GM19043 (cell line): ENCODE measurements at regions not wholly inside any gene's neighbourhood (a gene's known extent, or its start where the extent isn't known, plus 50 kb on each side); places are given as distances from the start of the nearest gene placed in this dataset.

Experiments used
- ATAC-seq: cut with Tn5 transposase; IDR thresholded peaks from one replicate; pipeline ENCODE4 v1.9.1; 2021; ENCODE audit warnings: low read depth; ENCODE audit not compliant: unreplicated experiment

DNA sequence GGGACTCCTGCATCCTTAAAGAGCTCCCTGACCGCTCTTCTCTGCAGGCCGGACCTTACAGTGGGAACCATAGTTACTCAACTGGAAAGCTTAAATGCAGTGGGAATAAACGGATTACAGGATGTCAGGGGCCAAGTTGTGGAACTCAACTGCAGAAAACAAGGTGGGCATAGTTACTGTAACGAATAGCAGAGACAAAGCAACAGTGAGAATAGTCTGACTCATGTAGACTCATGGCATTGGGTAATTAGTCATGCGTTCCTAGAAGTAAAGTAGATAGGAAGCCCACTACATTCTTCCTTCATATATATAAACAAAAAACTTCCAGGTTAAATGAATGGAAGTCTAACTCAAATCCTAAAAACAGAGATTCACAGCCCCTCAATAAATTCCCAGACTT, 95.5 kb upstream of the CHRNA7 start:
- no peak for ATAC-seq

DNA sequence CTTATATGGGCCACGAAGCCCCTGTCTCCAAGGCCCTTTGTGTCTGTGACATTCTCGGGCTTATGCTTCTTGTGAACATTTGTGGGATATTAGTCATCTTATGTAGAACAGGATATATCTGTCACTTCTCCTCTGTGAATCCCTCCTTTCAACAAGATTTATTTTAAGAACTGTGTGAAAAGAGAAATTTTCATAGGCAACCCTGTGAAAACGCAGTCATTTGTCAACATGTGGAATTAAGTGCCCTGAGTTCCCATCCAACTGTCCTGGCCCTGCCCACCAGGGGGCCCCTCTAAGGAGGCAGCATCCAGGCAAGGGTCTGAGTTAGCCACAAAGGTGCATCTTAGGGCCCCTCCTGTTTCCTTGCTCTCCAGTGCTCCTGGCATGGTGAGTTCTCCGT, 76.8 kb upstream of the CHRNA7 start:
- no peak for ATAC-seq

DNA sequence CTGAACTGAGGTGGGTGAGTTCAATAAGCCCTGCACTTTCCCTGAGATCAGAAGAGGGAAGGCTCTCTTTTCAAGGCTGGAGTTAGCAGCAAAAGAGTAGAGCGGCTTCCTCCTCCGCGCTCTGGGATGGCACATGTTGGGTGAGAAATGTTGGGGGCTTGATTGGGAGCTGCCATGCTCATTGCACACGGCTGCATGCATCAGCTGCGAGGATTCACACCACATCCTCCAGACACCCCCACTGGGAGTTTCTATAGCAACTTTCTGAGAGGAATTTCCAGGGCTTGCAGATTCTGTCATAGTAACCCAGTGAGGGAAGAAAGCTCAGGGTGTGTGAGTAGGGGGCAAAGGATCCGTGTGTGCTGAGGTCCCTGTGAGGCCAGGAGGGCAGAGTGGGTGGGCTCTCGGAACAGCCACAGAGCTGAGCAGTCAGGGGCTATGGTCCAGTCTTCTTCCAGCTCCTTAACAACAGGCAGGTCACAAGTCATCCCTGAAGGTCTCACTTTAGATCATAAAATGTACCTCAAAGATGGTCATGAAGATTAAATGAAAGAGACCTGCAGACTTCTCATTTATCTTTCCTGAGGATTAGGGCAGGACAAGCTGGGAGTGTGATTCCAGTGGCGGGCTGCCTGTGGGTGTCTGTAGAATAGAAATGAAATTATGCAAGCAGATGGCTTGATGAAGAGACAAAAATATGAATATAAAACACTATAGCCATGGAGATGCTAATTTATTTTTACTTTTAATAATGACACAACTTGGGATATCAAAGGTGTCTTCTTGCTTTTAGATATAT, 75.7 kb upstream of the CHRNA7 start:
- no peak for ATAC-seq

DNA sequence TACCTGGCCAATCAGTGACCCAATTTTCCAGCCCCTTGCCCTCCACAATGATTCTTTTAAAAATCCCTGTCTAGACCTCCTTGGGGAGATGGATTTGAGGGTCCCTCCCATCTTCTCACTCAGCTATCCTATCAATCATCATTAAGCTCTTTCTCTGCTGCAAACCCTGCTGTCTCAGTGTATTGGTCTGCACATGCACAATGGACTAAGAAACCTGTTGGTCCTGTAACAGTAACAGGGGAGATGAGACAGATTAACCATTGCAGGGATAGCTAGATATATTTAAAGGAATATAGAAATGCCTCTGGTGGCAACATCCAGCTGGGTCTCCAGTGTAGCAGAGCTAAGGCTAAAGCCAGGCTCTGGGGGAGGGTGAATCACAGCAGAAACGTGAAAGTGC, 74.6 kb upstream of the CHRNA7 start:
- ATAC-seq, result no peak

DNA sequence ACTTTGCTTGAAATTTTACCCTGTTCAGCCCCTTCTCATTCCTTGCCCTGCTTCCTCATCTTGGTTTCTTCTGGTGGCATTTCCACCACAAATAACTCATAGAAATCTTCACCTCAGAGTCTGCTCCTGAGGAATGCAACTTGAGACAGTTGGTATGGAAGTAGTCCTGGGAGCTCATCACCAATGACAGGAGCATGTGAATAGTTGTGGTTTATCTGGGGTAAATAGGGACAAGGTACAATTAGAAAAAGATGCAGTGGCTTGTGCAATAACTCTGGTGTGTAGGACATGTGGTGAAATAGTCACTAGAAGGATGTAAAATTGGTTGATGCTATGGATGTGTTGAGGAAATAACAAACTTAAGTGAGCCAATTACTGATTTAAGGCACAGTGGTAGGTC, 72.7 kb upstream of the CHRNA7 start:
- ATAC-seq, result no peak

DNA sequence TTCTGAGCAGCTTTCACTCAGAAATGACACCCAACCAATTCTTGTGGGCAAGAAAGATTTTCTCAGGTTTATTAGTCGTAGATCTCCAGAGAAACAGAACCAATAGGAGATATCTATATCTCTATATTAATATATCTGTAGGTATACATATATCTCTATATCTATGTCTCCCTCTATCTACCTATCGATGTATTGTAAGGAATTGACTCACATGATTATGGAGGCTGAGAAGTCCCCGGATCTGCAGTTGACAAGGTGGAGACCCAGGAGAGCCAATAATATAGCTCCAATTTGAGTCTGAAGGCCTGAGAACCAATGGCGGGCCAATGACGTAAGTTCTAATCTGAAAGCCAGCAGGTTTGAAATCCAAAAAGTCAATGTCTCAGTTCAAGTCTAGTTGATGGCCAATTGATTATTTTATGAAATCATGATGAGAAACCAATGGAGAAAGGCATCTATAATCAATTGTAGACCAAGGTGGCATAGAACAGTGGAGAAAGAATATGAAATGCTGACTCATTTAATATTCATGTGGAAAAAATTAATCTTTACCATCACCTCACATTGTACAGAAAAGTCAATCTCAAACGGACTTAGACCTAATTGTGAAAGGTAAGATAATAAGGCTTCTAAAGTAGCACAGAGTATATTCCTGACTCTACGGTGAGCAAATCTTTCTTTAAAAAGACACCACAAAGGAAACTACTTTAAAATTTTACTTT, 65.6 kb upstream of the CHRNA7 start:
- ATAC-seq, result no peak

DNA sequence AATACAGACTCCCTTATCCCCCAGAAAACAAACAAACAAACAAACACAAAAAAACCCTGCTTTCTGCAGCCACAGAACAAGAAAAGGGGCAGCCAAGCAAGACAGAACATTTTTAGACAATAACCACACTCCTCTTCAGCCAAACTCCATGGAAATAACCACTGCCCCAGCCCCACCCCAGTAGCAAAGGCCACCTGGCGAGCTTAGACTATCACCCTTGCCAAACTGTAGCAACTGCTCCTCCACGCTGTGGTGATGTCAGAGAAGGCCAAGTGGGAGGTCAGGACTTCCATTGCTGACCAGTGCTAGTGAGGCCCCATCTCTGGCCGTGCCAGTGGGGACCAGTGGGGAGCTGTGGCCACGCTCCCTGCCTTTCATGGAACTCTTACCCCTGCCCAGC, 60.3 kb upstream of the CHRNA7 start:
- no peak for ATAC-seq

DNA sequence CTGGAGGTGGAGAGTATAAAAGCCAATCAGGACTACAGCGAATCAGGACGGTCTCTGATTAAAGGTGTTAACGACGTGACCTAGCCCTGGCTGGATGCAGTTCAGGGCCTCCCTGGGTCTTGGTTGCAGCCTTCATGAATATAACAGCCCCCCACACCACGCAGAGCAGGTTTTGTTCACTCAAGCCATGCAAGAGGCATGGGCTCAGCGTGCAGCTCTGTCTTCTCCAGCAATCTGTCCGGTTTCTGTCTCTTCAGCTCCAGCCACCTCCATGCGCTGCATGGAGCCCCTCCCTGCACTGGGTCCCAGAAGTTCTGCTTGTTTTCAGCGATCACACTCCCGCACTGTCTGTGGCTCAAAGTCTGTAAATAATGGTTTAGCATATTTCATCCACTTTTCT, 57.1 kb upstream of the CHRNA7 start:
- no peak for ATAC-seq

DNA sequence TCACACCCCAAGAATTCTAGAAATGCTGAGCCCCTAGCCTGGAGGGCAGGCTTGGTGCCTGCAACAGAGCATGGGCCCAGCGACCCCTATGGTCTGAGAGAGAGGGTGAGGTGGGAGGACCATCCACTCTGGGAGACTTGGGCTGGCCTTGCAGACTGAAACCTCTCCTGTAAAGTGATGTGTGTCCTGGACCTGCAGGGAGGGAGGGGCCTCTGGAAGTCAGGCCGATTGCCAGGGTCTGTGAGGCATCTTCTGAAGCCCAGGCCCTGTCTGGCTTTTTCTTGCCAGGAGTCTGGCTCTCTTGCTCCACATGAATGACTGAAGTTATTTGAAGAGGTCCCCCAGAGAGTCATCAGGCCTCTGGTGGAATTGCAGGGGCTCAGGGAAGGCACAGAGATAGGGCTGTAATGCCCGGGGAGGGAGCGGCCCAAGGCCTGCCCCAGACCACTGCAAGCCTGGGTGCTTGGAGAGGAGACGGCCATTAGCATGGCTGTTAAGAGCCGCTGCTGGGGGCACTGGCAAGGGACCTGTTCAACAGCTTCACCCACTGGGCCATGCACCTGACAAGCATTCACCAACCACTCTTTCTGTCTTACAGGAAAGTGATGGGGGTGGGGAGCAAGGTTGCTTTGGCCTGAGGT, 56.0 kb upstream of the CHRNA7 start:
- no peak for ATAC-seq

DNA sequence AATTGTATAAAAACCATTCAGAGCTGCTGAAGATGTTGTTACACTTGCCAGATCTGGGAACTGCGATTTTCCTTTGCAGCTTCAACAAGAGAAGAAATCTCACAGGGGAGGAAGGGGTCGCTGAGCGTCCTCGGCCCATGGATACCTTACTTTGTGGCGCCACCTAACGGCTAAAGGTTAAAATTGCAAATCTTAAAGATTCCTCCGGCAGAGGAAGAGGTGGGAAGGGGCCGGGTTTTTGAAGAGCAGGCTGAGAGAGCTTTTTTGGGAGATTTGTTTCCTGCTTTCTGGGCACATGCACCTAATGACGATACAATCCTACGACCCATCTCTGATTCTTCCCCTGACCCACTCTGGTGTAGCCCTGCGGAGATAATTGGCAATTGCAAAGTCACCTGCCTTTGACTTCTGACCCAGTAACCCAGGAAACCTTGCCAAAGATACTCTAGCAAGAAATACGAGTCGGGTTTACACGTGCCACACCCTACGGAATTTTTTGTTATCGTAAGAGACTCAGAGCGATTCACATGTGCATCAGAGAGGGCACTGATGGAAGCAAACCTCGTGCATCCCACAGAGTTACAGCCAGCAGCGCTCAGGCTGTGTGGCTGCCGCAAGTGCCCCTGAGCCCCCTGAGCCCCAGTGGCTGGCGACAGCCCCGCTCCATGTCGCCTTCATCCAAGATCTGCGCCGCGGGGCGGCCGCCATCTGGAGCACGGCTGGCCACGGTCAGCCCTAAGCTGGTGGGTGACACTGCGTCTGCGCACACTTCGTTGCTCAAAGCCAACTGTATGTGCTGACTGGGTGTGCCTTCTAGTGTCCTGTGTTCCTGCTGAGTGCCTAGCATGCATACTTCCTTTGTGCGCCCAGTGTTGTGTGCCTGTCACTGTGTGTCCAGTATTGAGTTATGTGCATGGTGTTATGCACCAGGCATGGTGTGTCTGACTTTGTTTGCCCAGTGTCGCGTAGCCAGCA, 55.2 kb upstream of the CHRNA7 start:
- ATAC-seq, result no peak

DNA sequence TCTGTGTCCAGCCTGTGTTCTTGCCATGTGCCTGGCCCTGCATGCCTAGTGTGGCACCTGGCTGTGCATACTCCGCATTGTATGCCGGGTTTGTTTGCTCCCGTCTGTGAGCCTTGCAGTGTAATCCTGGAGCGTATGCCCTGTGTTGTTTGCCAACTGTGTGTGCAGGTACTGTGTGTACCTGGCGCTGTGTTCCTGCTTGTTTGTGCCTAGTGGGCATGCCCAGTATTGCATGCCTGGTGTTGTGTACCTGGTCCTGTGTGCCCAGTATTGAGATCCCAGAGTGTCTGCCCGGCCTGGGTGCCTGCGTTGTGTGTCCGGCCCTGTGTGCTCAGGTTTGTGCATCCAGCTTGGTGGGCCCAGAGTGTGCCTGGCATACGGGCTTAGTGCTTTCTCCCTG, 54.5 kb upstream of the CHRNA7 start:
- ATAC-seq, result no peak

DNA sequence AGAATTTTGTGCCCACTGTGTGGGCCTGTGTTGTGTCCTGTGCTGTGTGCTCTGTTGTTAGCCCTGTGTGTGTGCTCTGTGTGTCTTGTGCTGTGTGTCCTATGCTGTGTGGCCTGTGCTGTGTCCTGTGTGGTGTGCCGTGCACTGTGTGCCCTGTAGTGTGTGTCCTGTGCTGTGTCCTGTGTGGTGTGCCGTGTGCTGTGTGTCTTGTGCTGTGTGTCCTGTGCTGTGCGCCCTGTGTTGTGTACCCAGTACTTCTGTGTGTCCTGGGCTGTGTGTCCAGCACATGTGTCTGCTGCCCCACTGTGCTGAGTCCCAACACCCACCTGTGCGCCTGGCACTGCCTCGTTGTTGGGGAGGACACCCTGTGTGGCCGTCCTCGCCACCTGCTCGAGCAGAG, 53.2 kb upstream of the CHRNA7 start:
- ATAC-seq, result no peak

DNA sequence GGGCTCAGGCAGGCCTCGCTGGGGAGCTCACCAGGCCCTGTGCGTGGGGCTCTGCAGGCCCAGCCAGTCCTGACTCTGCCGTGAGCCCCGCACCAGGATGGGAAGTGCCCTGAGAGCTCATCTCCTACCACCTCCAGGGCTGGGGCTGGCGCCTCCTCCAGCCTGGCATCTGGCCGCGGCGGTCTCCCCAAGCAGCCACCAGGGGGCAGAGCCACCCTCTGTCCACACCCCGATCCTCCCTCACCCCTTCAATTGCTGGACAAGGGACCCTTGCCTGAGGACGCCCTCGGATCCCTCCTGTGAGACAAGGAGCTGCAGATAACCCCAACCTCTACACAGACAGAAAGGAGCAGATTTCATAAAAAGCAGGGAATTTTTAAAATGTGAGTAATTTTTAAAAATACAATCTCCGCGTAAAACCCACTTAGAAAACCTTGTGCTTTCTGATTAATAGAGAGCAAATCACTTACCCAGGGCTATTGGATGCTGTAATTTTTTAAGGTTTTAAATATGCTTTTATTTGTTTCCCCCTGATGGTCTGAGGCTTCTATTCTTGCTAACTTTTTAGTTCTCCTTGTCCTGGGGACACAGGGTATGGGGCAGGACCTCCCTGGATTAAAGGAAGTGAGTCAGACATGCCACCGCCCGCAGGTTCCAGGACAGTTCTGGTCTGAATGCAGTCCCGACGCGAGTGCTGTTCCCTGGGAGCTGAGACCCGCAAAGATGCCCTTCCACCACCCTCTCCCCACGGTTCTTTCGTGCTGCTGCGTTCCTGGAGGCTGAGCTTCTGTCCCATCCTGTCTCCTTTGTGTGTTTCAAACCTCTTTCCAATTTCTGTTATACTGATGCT, 52.3 kb upstream of the CHRNA7 start:
- ATAC-seq, result no peak
